Trophoblast cell (in vitro differentiated cells and primary cell): ENCODE measurements at regions not wholly inside any gene's neighbourhood (a gene's known extent, or its start where the extent isn't known, plus 50 kb on each side); places are given as distances from the start of the nearest gene placed in this dataset.

Experiments
- DNase-seq, 2 donors: peaks; one replicate each; pipeline ENCODE4 v3.0.0-alpha.2; 2016
- H2AFZ ChIP-seq: 2 replicates; pipeline ENCODE4 v1.6.1; 2013; ENCODE audit warnings: low read length, moderate library complexity, mild to moderate bottlenecking; ENCODE audit not compliant: insufficient read depth, poor library complexity
- H2AK5ac ChIP-seq: 2 replicates; pipeline ENCODE4 v1.6.1; 2013; ENCODE audit warnings: mild to moderate bottlenecking, low read length
- H2BK120ac ChIP-seq: 2 replicates; pipeline ENCODE4 v1.6.1; 2013; ENCODE audit warnings: low read length, mild to moderate bottlenecking, moderate library complexity; ENCODE audit not compliant: insufficient read depth, poor library complexity
- H2BK12ac ChIP-seq: 2 replicates; pipeline ENCODE4 v1.6.1; 2013; ENCODE audit warnings: mild to moderate bottlenecking, low read length, moderate library complexity
- H2BK5ac ChIP-seq: 2 replicates; pipeline ENCODE4 v1.6.1; 2013; ENCODE audit warnings: low read length, low read depth, moderate library complexity, mild to moderate bottlenecking; ENCODE audit not compliant: poor library complexity
- H3K14ac ChIP-seq: 2 replicates; pipeline ENCODE4 v1.6.1; 2013; ENCODE audit warnings: mild to moderate bottlenecking, low read length
- H3K18ac ChIP-seq: 2 replicates; pipeline ENCODE4 v1.6.1; 2013; ENCODE audit warnings: mild to moderate bottlenecking, low read length
- H3K23ac ChIP-seq: 2 replicates; pipeline ENCODE4 v1.6.1; 2013; ENCODE audit warnings: low read length
- H3K27ac ChIP-seq: 2 replicates; pipeline ENCODE4 v1.5.1; 2013; ENCODE audit warnings: low read depth, mild to moderate bottlenecking, inconsistent platforms, low read length, moderate library complexity
- H3K27me3 ChIP-seq: 2 replicates; pipeline ENCODE4 v1.6.1; 2013; ENCODE audit warnings: inconsistent platforms, mild to moderate bottlenecking, low read length, moderate library complexity; ENCODE audit not compliant: insufficient read depth
- H3K36me3 ChIP-seq, 2 experiments: 1 replicate in 1 of 2; 2 replicates in 1 of 2; pipeline ENCODE4 v1.6.1; 2013; ENCODE audit warnings: low read length in 2 of 2, mild to moderate bottlenecking in 2 of 2, moderate library complexity in 1 of 2; ENCODE audit not compliant: insufficient read depth in 2 of 2, control insufficient read depth in 1 of 2
- H3K4ac ChIP-seq: 2 replicates; pipeline ENCODE4 v1.6.1; 2013; ENCODE audit warnings: low read depth, mild to moderate bottlenecking, low read length, moderate library complexity
- H3K4me1 ChIP-seq, 2 experiments: 1 replicate in 1 of 2; 2 replicates in 1 of 2; pipeline ENCODE4 v1.6.1; 2013; ENCODE audit warnings: low read length in 2 of 2, mild to moderate bottlenecking in 2 of 2, moderate library complexity in 1 of 2; ENCODE audit not compliant: insufficient read depth in 2 of 2, control insufficient read depth in 1 of 2
- H3K4me2 ChIP-seq: 2 replicates; pipeline ENCODE4 v1.6.1; 2013; ENCODE audit warnings: inconsistent platforms, mild to moderate bottlenecking, low read length, moderate library complexity
- H3K4me3 ChIP-seq: 2 replicates; pipeline ENCODE4 v1.5.1; 2013; ENCODE audit warnings: mild to moderate bottlenecking, low read depth, low read length, inconsistent platforms
- H3K79me1 ChIP-seq: one replicate; pipeline ENCODE4 v1.6.1; 2013; ENCODE audit warnings: low read length
- H3K79me2 ChIP-seq: 2 replicates; pipeline ENCODE4 v1.6.1; 2013; ENCODE audit warnings: low read length, mild to moderate bottlenecking; ENCODE audit not compliant: control insufficient read depth, insufficient read depth, poor library complexity
- H3K9ac ChIP-seq: 2 replicates; pipeline ENCODE4 v1.6.1; 2013; ENCODE audit warnings: mild to moderate bottlenecking, low read length
- H3K9me3 ChIP-seq: 2 replicates; pipeline ENCODE4 v1.6.1; 2013; ENCODE audit warnings: low read depth, mild to moderate bottlenecking, control low read depth, inconsistent platforms, low read length; ENCODE audit not compliant: insufficient read depth
- H4K12ac ChIP-seq: 2 replicates; pipeline ENCODE4 v1.6.1; 2013; ENCODE audit warnings: low read depth, mild to moderate bottlenecking, low read length, moderate library complexity
- H4K8ac ChIP-seq: 2 replicates; pipeline ENCODE4 v1.6.1; 2013; ENCODE audit warnings: low read depth, mild to moderate bottlenecking, low read length, moderate library complexity
- H4K91ac ChIP-seq: one replicate; pipeline ENCODE4 v1.6.1; 2013; ENCODE audit warnings: low read depth, mild to moderate bottlenecking, low read length, moderate library complexity
- WGBS: extraction: QIAGEN DNeasy Blood & Tissue Kit; methylation state at CpG from one replicate; pipeline ENCODE4 v1.1.7; 2013; ENCODE audit warnings: missing lambda C conversion rate; ENCODE audit not compliant: insufficient read length, insufficient coverage; ENCODE audit errors: extremely low coverage; 5-methylcytosine and 5-hydroxymethylcytosine counted together

- no peak overlapping the region for H2BK120ac ChIP-seq
- DNase-seq: no peak
- no peak overlapping the region for H3K4me2 ChIP-seq
- H3K4me1 ChIP-seq: no peaks in the 10 kb centered on the region
- no peaks in the 10 kb centered on the region for H3K27me3 ChIP-seq
- no peak overlapping the region for H4K12ac ChIP-seq
- H3K4me3 ChIP-seq: no peak overlapping the region
- no peak overlapping the region for H3K18ac ChIP-seq
- no peak overlapping the region for H3K23ac ChIP-seq
- H3K9me3 ChIP-seq: no peaks in the 10 kb centered on the region
- H3K9ac ChIP-seq: no peak overlapping the region
- no peak overlapping the region for H4K91ac ChIP-seq
- H3K14ac ChIP-seq: no peak overlapping the region
- no peak overlapping the region for H3K4ac ChIP-seq
- no peak overlapping the region for H2BK12ac ChIP-seq
- no peaks in the 10 kb centered on the region for H3K36me3 ChIP-seq
- no peak overlapping the region for H3K27ac ChIP-seq
- H2BK5ac ChIP-seq: no peak overlapping the region
- no peak overlapping the region for H2AFZ ChIP-seq
- no peak overlapping the region for H2AK5ac ChIP-seq
- no peaks in the 10 kb centered on the region for H3K79me1 ChIP-seq
- H4K8ac ChIP-seq: no peak overlapping the region
- no peaks in the 10 kb centered on the region for H3K79me2 ChIP-seq
These were observed 275.3 kb upstream of the UBE2E3 start for GRCh38 chr2:180705122-180705521.

GRCh38 chr2:180699657-180700361, 280.6 kb upstream of the UBE2E3 start:
- Histone ChIP-seq H2BK12ac (no peak overlapping the region), H2BK120ac (no peak overlapping the region), H3K27me3 (no peaks in the 10 kb centered on the region), H3K9me3 (no peaks in the 10 kb centered on the region), H4K12ac (no peak overlapping the region), H2BK5ac (no peak overlapping the region), H3K27ac (no peak overlapping the region), H3K79me1 (no peaks in the 10 kb centered on the region), H3K9ac (no peak overlapping the region), H3K23ac (no peak overlapping the region), H3K4me2 (no peak overlapping the region), H3K18ac (no peak overlapping the region), H3K79me2 (no peaks in the 10 kb centered on the region), H3K4ac (no peak overlapping the region), H4K91ac (no peak overlapping the region), H3K4me3 (no peak overlapping the region), H4K8ac (no peak overlapping the region), H3K14ac (no peak overlapping the region), H3K4me1 (no peaks in the 10 kb centered on the region), H2AK5ac (no peak overlapping the region), H3K36me3 (no peaks in the 10 kb centered on the region), H2AFZ (no peak overlapping the region)
- DNase-seq: no peak
- WGBS: no CpG with 5 or more reads among the region's 4 CpGs

- H3K9me3 ChIP-seq: no peaks in the 10 kb centered on the region
- H2BK12ac ChIP-seq: no peak overlapping the region
- H2AFZ ChIP-seq: no peak overlapping the region
- no peaks in the 10 kb centered on the region for H3K79me2 ChIP-seq
- no peak overlapping the region for H4K91ac ChIP-seq
- H3K79me1 ChIP-seq: no peaks in the 10 kb centered on the region
- H3K9ac ChIP-seq: no peak overlapping the region
- no peak overlapping the region for H3K4me3 ChIP-seq
- H3K18ac ChIP-seq: no peak overlapping the region
- no peak overlapping the region for H2AK5ac ChIP-seq
- H3K14ac ChIP-seq: no peak overlapping the region
- no peak overlapping the region for H2BK120ac ChIP-seq
- H3K4me1 ChIP-seq: no peaks in the 10 kb centered on the region
- no peak overlapping the region for H3K27ac ChIP-seq
- no peak overlapping the region for H4K8ac ChIP-seq
- no CpG with 5 or more reads among the region's 3 CpGs for whole genome bisulfite sequencing
- H2BK5ac ChIP-seq: no peak overlapping the region
- H3K4ac ChIP-seq: no peak overlapping the region
- no peaks in the 10 kb centered on the region for H3K27me3 ChIP-seq
- H3K36me3 ChIP-seq: no peaks in the 10 kb centered on the region
- H3K4me2 ChIP-seq: no peak overlapping the region
- H3K23ac ChIP-seq: no peak overlapping the region
- no peak overlapping the region for H4K12ac ChIP-seq
- DNase-seq: no peak
These were observed 281.7 kb upstream of the UBE2E3 start for GRCh38 chr2:180698668-180699067.

- Histone ChIP-seq H3K4ac (no peak overlapping the region), H3K27ac (no peak overlapping the region), H3K9me3 (no peaks in the 10 kb centered on the region), H3K4me3 (no peak overlapping the region), H2AFZ (no peak overlapping the region), H4K91ac (no peak overlapping the region), H2BK12ac (no peak overlapping the region), H2BK5ac (no peak overlapping the region), H3K27me3 (no peaks in the 10 kb centered on the region), H3K4me1 (no peaks in the 10 kb centered on the region), H4K12ac (no peak overlapping the region), H3K4me2 (no peak overlapping the region), H3K79me1 (no peaks in the 10 kb centered on the region), H3K79me2 (no peaks in the 10 kb centered on the region), H4K8ac (no peak overlapping the region), H2AK5ac (no peak overlapping the region), H3K18ac (no peak overlapping the region), H3K14ac (no peak overlapping the region), H3K9ac (no peak overlapping the region), H3K36me3 (no peaks in the 10 kb centered on the region), H3K23ac (no peak overlapping the region), H2BK120ac (no peak overlapping the region)
- no peak for DNase-seq
- WGBS: no CpG with 5 or more reads among the region's 5 CpGs
These were observed 284.6 kb upstream of the UBE2E3 start for GRCh38 chr2:180695586-180696401.
